H7 (cell line): ENCODE measurements at regions not wholly inside any gene's neighbourhood (a gene's known extent, or its start where the extent isn't known, plus 50 kb on each side); places are given as distances from the start of the nearest gene placed in this dataset.

Source experiments
- DNase-seq: peaks from one replicate; pipeline ENCODE4 v3.0.0; 2012
- H3K27me3 ChIP-seq: 2 replicates; pipeline ENCODE4 v1.6.0; 2011; ENCODE audit warnings: mild to moderate bottlenecking, low read length; ENCODE audit not compliant: control insufficient read depth, insufficient read depth
- H3K36me3 ChIP-seq: replicated peaks from 2 replicates; pipeline ENCODE4 v1.5.1; 2011; ENCODE audit warnings: low read length; ENCODE audit not compliant: control insufficient read depth, insufficient read depth
- H3K4me3 ChIP-seq: 2 replicates; pipeline ENCODE4 v1.5.1; 2011; ENCODE audit warnings: low read depth, mild to moderate bottlenecking, control low read depth, low read length, moderate library complexity; ENCODE audit not compliant: insufficient read depth

DNA sequence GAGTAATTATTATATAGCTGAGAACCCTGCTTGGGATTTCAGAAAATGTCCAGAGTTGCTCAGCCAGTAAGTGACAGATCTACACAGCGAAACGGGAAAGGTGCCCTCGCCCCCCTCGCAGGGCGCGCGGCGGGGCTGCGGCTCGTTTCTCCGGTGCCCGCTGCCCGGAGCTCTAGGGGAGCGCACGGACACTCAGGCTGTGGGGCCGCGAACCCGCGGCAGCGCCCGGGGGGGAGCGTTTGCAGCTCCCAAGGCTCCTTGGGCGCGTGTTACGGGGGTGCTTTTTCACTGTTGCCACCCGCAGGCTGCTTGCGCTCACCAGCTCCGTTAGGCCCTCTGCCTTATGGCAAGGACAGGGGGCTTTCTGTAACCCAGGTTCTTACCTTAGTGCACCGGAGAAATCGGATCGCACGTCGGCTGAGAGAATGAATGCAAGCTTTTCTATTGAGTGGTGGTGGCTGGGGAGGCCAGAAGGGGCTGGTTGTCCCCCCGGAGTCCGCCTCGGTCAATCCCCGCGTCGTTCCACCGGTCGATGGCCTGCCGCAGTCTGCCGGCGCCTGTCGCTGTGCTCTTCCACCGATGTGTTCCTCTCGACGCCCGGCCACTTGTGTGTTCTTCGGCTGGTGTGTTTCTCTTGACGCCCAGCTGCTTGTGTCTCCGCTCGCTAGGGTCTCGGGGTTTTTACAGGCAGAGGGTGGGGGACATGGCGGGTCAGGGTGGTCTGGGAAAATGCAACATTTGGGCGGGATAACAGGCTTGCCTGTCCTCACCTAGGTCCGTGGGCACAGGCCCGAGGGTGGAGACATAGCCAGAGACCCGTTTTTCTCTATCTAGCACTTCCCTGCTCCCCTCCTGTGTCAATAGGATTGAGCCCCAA lies 758.8 kb upstream of the DDX18 start:
- Histone ChIP-seq H3K36me3 (no peaks in the 10 kb centered on the region), H3K4me3 (no peak overlapping the region), H3K27me3 (no peaks in the 10 kb centered on the region)
- DNase-seq: peak; percentile 6

DNA sequence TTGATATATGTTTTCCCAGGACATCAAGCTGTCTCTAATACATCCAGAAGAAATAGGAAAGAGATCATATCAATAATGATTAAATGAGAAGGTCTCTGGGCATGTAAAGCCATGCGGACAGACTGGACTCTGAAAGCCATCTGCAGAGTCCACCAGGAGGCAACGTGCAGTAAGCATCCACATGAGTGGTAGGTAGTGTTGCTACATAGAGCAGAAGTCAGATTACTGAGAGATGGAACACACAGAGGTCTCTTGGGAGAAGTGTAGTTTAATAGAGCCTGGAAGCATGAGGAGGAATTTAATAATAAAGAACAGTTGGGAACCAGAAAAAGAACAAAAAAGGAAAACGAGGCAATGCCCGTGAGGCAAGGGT lies 758.1 kb upstream of the DDX18 start:
- Histone ChIP-seq H3K27me3 (no peaks in the 10 kb centered on the region), H3K4me3 (no peak overlapping the region), H3K36me3 (no peaks in the 10 kb centered on the region)
- no peak for DNase-seq

DNA sequence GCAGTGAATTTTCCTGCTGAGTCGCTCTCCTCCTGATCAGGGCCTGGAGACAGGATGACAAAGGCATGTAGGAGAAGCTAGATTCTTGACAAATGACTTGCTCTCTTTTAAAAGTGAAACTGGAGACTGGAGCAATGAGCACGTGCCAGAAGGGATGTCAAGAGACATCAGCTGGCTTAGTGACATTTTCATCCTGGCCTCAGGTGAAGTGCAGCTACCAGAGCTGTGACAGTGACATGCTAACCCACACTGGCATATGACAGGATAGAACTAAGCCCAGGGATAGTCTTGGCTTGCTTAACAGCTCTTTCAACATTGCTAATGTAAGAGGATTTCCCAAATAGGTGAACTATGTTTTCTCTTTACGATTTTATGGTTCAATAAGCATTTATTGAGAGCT lies 757.5 kb upstream of the DDX18 start:
- Histone ChIP-seq H3K36me3 (no peaks in the 10 kb centered on the region), H3K4me3 (no peak overlapping the region), H3K27me3 (no peaks in the 10 kb centered on the region)
- no peak for DNase-seq

DNA sequence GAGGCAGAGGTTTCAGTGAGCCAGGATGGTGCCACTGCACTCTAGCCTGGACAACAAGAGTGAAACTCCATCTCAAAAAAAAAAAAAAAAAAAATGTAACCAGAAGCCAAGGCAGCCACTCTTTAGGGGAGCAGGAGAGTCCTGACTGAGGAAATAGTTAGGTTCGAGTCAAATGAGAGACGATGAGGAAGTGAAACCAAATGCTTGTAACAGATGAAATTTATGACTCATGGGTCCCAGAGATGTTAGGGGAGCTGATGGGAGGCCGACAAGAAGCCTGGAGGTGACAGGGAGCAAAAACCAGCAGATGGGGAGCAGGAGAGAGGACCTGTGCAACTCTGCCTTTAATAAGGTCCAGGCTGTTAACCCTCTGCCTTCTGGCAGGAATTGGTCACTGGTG lies 756.1 kb upstream of the DDX18 start:
- Histone ChIP-seq H3K27me3 (no peaks in the 10 kb centered on the region), H3K4me3 (no peak overlapping the region), H3K36me3 (no peaks in the 10 kb centered on the region)
- no peak for DNase-seq

DNA sequence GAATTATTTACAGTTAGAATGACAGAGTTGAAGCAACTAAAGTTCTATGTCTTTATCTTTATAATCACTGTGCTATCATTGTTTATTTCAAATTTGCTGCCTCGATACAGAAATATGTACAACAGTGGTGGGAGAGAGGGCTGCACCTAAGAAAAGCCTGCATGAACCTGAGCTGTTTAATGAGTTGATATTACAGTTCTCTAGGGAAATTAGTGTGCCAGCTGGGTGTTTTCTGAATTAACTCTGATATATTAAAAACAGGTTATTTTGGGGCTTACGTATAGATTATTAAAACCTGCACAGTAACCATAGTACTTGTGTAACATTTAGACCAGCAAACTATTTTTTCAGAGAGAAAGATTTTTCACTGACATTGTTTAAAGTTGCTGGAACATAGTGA lies 750.5 kb upstream of the DDX18 start:
- H3K36me3 ChIP-seq: no peaks in the 10 kb centered on the region
- H3K4me3 ChIP-seq: no peak overlapping the region
- H3K27me3 ChIP-seq: no peaks in the 10 kb centered on the region
- DNase-seq: no peak

DNA sequence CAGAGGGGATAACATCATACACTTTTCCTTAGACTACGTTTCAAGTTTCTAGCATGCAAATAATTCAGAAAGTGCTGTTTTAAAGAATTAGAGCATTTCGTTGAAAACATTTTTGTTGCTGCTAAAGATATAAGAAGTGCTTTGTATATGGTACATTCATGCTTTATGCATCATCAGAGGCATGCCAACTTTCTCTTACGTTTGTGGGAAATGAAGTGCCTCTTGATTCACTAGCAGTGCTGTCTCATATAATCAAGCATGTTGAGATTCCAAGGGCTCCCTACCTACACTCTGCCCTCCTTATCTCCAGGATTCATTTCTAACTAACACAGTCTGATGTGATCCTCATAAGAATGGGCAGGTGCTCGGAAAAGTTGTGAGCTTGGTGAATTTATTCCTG lies 748.6 kb upstream of the DDX18 start:
- no peak overlapping the region for H3K4me3 ChIP-seq
- no peaks in the 10 kb centered on the region for H3K27me3 ChIP-seq
- no peaks in the 10 kb centered on the region for H3K36me3 ChIP-seq
- DNase-seq: no peak

DNA sequence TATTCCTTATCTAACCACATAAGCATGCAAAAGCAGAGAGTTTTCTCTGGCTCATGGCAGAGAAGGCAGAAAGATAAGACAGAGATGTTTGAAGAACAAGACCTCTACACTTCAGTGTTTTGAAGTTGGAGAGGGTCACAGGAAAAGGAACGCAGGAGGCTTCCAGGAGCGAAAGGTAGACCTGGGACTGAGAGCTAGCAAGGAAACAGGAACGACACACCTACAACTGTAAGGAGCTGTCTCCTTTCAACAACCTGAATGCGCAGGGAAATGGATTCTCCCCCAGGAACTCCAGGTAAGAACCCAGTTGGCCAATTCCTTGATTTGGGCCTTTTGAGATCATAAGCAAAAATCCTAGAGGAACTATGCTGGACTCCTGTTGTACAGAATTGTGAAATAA lies 746.6 kb upstream of the DDX18 start:
- Histone ChIP-seq H3K36me3 (no peaks in the 10 kb centered on the region), H3K27me3 (no peaks in the 10 kb centered on the region), H3K4me3 (no peak overlapping the region)
- DNase-seq: no peak

DNA sequence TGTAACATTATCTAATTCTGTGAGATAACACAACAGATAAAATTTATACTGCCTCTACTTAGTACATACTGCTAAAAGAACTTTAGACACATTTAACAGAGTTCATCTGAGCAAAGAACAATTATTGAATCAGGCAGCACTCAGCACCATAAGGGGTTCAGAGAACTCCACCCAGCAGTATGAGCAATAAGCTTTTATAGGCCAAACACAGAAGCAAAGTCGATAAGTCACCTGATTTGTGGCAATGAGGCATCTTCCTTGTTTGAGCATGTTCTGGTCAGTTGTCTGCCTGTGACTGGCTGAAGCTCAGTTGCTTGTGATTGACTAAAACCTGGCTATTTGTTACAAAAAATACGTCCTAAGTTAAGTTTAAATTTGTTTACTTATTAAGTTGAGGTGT lies 746.1 kb upstream of the DDX18 start:
- Histone ChIP-seq H3K4me3 (no peak overlapping the region), H3K27me3 (no peaks in the 10 kb centered on the region), H3K36me3 (no peaks in the 10 kb centered on the region)
- no peak for DNase-seq

DNA sequence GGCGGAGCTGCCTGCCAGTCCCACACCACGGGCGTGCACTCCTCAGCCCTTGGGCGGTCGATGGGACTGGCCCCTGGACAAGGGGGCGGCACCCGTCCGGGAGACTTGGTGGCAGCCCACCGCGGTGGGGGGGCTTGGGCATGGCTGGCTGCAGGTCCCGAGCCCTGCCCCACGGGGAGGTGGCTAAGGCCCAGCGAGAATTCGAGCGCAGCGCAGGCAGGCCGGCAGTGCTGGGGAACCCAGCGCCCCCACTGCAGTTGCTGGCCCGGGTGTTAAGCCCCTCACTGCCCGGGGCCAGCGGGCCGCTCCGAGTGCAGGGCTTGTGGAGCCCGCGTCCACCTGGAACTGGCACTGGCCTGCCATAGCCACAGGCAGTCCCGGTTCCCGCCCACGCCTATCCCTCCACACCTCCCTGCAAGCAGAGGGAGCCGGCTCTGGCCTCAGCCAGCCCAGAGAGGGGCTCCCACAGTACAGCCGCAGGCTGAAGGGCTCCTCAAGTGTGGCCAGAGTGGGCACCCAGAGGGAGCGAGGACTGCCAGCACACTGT lies 742.9 kb upstream of the DDX18 start:
- H3K36me3 ChIP-seq: no peaks in the 10 kb centered on the region
- peaks cover 2% of the 10 kb centered on the region; the same call in 1 of the 2 replicates for H3K27me3 ChIP-seq
- DNase-seq: no peak
- H3K4me3 ChIP-seq: no peak overlapping the region

DNA sequence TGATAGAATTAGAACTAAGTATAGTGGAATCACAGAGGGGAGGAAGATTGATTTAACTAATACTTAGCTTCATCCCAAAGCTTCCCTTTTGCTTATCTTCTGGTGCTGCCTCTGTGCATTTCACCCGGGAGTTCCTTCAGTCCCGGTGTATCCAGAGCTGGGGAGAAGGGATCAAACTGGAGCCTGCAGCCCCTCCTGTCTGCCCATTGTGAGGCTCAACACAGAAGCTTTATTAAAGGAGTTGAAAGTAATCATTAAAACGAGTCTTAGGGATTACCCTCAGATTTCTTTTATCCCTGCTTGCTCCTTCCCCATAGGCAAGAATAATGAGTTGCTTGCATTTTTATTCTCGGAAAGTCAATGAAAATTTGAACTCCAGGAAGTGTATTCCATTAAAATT lies 739.7 kb upstream of the DDX18 start:
- Histone ChIP-seq H3K27me3 (peaks cover 2% of the 10 kb centered on the region; the same call in 1 of the 2 replicates), H3K4me3 (no peak overlapping the region), H3K36me3 (no peaks in the 10 kb centered on the region)
- no peak for DNase-seq

DNA sequence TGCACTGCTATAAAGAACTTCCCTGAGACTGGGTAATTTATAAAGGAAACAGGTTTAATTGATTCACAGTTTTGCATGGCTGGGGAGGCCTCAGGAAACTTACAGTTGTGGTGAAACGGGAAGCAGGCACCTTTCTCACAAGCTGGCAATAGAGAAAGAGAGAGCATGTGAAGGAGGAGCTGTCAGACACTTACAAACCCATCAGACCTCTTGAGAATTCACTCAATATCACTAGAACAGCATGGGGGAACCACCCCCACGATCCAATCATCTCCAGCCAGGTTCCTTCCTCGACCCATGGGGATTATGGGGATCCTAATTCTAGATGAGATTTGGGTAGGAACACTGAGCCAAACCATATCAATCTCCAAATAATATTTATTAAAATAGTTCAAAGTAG lies 729.2 kb upstream of the DDX18 start:
- no peaks in the 10 kb centered on the region for H3K36me3 ChIP-seq
- DNase-seq: no peak
- H3K27me3 ChIP-seq: no peaks in the 10 kb centered on the region
- H3K4me3 ChIP-seq: no peak overlapping the region

DNA sequence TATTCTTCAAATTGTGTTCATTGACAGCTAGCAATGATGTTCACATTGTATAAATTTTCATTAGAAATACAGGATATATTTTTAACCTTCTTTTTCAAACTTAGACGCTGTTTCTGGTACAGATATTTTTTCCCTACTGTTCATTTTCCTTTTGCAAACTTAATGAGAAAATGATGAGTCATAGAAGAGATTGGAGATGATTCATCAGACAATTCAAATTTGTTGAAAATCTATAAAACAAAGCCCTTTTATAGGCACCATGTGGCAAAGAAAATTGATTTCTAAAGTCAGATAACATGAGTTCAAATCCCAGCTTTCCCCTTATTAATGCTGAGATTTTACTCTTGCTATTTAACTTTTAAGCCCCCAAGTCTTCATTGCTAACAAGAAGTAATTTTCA lies 728.8 kb upstream of the DDX18 start:
- no peak for DNase-seq

DNA sequence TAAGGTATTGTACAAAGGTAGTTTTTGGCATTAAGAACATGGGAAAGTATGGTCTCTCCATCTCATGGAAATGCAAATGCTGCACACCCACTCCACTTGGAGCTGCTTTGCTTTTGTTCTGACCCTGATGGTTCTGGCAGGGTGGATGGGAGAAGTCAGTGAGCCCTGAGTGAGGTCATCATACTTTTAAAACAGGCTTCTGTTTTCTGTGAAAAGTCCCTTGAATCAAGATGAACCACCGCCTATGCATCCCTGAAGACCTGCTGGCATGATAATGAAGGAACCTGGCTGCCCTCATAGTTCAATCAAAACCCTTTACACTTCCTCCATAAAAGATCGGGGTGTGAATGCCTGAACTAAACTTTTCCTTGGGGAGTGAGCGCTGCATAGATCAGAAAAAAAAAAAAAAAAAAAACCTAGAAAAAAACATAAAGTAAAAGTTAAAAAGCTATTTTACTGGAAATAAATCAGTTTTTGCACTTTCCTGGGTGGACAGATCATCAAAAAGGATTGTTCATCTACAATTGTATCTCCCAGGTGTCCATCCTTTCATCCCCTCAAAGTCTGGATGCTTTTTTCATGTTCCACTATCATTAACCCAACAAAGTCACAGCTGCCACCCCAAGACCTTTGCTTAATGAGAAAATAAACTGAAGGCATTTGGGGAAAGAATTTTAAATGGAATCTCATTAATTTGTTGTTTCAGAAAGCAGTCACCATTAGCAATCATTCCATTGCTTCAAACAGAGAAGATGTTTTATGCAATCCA lies 728.1 kb upstream of the DDX18 start:
- DNase-seq: no peak
- Histone ChIP-seq H3K36me3 (no peaks in the 10 kb centered on the region), H3K4me3 (no peak overlapping the region), H3K27me3 (no peaks in the 10 kb centered on the region)

More for the DNA sequence above, 728.8 kb upstream of the DDX18 start:
- Histone ChIP-seq H3K27me3 (no peaks in the 10 kb centered on the region), H3K36me3 (no peaks in the 10 kb centered on the region), H3K4me3 (no peak overlapping the region)

DNA sequence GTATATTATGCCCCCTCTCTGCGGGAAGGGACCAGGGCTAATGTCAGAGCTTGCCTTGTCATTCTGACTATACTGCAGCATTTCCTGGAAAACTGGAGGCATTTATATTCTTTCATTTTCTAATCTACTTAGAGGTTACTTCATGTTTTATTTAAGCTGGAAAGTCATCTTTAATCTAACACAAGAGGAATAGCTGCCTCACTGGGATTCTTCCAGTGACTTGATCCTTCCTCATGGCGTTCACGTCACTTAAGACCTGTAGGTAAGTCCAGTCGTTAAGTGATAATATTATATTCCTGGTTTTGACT lies 727.6 kb upstream of the DDX18 start:
- Histone ChIP-seq H3K4me3 (no peak overlapping the region), H3K27me3 (no peaks in the 10 kb centered on the region), H3K36me3 (no peaks in the 10 kb centered on the region)
- DNase-seq: no peak
